ENCODE measurements at regions not wholly inside any gene's neighbourhood (a gene's known extent, or its start where the extent isn't known, plus 50 kb on each side); places are given as distances from the start of the nearest gene placed in this dataset.
"Not testable (repeated sequence)": the region's sequence is repeated elsewhere in the genome, so short reads cannot be mapped to it uniquely, and the experiment has no call there.

GRCh38 chr4:115580901-115581300, 467.5 kb upstream of the NDST4 start:
- Mint-ChIP-seq H3K4me1 (no peaks in the 10 kb centered on the region), H3K27ac (no peak overlapping the region), H3K36me3 (ENCODE audit: low read depth) (no peaks in the 10 kb centered on the region)

GRCh38 chr4:115575851-115576250, 462.4 kb upstream of the NDST4 start:
- Mint-ChIP-seq H3K27ac (no peak overlapping the region), H3K4me3 (no peak overlapping the region), H3K36me3 (ENCODE audit: low read depth) (no peaks in the 10 kb centered on the region), H3K4me1 (no peaks in the 10 kb centered on the region), H3K27me3 (ENCODE audit: low read depth) (no peaks in the 10 kb centered on the region), H3K9me3 (peaks cover 6% of the 10 kb centered on the region)
- TF ChIP-seq CTCF (IDR thresholded peaks at IDR 0.05; ENCODE audit: unreplicated experiment in 3 of 3) = no peak

More at GRCh38 chr4:115580901-115581300, 467.5 kb upstream of the NDST4 start:
- no peaks in the 10 kb centered on the region for H3K9me3 Mint-ChIP-seq
- no peak for TF ChIP-seq CTCF (IDR thresholded peaks at IDR 0.05; ENCODE audit: unreplicated experiment in 3 of 3)
- no peak overlapping the region for H3K4me3 Mint-ChIP-seq
- H3K27me3 Mint-ChIP-seq (ENCODE audit: low read depth) = no peaks in the 10 kb centered on the region

- no peaks in the 10 kb centered on the region for H3K4me1 Mint-ChIP-seq
- H3K9me3 Mint-ChIP-seq = no peaks in the 10 kb centered on the region
- H3K36me3 Mint-ChIP-seq (ENCODE audit: low read depth) = no peaks in the 10 kb centered on the region
- no peaks in the 10 kb centered on the region for H3K27me3 Mint-ChIP-seq (ENCODE audit: low read depth)
- no peak overlapping the region for H3K27ac Mint-ChIP-seq
- no peak for TF ChIP-seq CTCF (IDR thresholded peaks at IDR 0.05; ENCODE audit: unreplicated experiment in 3 of 3)
- no peak overlapping the region for H3K4me3 Mint-ChIP-seq
Measured at GRCh38 chr4:115562506-115562905, 449.1 kb upstream of the NDST4 start.

DNA sequence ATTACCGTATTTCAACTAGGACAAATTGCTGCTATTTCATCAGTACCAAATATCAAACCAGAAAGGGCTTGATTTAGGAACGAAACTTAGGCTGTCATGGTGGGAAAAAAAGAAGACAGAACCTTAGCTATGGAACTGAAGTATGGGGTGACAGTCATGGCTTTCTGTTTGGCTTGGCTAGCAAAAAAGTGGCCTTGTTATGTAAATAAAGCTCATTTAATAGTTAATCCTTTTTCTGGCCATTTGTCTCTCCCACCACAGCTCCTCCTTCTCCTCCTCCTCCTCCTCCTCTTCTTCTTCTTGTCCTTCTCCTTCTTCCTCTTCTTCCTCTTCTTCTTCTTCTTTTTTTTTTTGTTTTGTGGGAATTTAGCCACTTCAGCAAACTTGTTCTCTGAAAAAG, 434.7 kb upstream of the NDST4 start:
- no peak overlapping the region for H3K27ac Mint-ChIP-seq
- TF ChIP-seq CTCF (IDR thresholded peaks at IDR 0.05; ENCODE audit: unreplicated experiment in 3 of 3) = no peak
- H3K36me3 Mint-ChIP-seq (ENCODE audit: low read depth) = no peaks in the 10 kb centered on the region
- no peaks in the 10 kb centered on the region for H3K4me1 Mint-ChIP-seq
- no peaks in the 10 kb centered on the region for H3K9me3 Mint-ChIP-seq
- no peak overlapping the region for H3K4me3 Mint-ChIP-seq
- H3K27me3 Mint-ChIP-seq (ENCODE audit: low read depth) = no peaks in the 10 kb centered on the region

- no peaks in the 10 kb centered on the region for H3K4me1 Mint-ChIP-seq
- H3K27ac Mint-ChIP-seq = no peak overlapping the region
- no peaks in the 10 kb centered on the region for H3K27me3 Mint-ChIP-seq (ENCODE audit: low read depth)
- no peaks in the 10 kb centered on the region for H3K9me3 Mint-ChIP-seq
- peak; percentile 17 to 36 (median 35) for TF ChIP-seq CTCF (IDR thresholded peaks at IDR 0.05; ENCODE audit: unreplicated experiment in 3 of 3)
- no peak overlapping the region for H3K4me3 Mint-ChIP-seq
- no peaks in the 10 kb centered on the region for H3K36me3 Mint-ChIP-seq (ENCODE audit: low read depth)
Measured at GRCh38 chr4:115537387-115537786, 424.0 kb upstream of the NDST4 start.

DNA sequence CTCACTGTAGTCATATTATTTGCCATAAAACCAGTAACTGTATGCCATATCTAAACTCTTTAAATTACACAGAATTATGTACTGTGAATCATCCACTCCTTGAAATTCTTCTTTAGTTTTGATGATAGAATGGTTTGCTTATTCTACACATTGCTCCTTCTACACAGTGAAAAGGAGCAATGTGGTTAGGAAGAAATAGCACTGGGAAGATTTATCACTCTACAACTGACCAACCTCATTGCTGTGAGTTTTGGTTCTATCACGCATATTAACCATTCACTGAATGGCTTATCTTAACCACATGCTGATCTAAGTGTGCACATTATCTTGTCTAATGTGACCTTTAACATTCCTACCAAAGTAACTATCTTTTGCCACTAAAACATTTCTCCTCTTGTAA, 415.7 kb upstream of the NDST4 start:
- TF ChIP-seq CTCF (IDR thresholded peaks at IDR 0.05; ENCODE audit: unreplicated experiment in 3 of 3) = no peak
- Mint-ChIP-seq H3K36me3 (ENCODE audit: low read depth) (no peaks in the 10 kb centered on the region), H3K27ac (no peak overlapping the region), H3K9me3 (no peaks in the 10 kb centered on the region), H3K4me1 (no peaks in the 10 kb centered on the region), H3K27me3 (ENCODE audit: low read depth) (no peaks in the 10 kb centered on the region), H3K4me3 (no peak overlapping the region)

DNA sequence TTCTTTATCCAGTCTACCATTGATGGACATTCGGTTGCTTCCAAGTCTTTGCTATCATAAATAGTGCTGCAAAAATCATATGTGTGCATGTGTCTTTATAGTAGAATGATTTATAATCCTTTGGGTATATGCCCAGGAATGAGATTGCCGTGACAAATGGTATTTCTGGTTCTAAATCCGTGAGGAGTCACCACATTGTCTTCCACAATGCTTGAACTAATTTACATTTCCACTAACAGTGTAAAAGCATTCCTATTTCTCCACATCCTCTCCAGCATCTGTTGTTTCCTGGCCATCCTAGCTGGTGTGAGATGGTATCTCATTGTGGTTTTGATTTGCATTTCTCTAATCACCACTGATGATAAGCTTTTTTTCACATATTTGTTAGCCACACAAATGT, 406.1 kb upstream of the NDST4 start:
- not testable (repeated sequence) for H3K27me3 Mint-ChIP-seq (ENCODE audit: low read depth); H3K4me1 Mint-ChIP-seq; H3K36me3 Mint-ChIP-seq (ENCODE audit: low read depth); H3K4me3 Mint-ChIP-seq; H3K27ac Mint-ChIP-seq
- H3K9me3 Mint-ChIP-seq = peaks cover 17% of the 10 kb centered on the region

All from nephron (organoid).